Lower leg skin (tissue), 4 donors: ENCODE measurements at regions not wholly inside any gene's neighbourhood (a gene's known extent, or its start where the extent isn't known, plus 50 kb on each side); places are given as distances from the start of the nearest gene placed in this dataset.
"Not testable (repeated sequence)": the region's sequence is repeated elsewhere in the genome, so short reads cannot be mapped to it uniquely, and the experiment has no call there.

Experiments
- DNase-seq, 2 donors: peaks; one replicate each; pipeline ENCODE4 v3.0.0-alpha.2; 2019; ENCODE audit warnings: low spot score in 2 of 2
- H3K4me3 ChIP-seq: fragments of 200-600 bp; sonication (generic); 2 replicates; pipeline ENCODE4 v1.5.1; 2017; ENCODE audit warnings: mild to moderate bottlenecking, low read depth; ENCODE audit not compliant: poor library complexity, severe bottlenecking
- POLR2A ChIP-seq, 2 donors: fragments of 450-650 bp; IDR thresholded peaks; one replicate each; pipeline ENCODE4 v1.6.1; 2016 to 2017; ENCODE audit warnings: antibody characterized with exemption in 2 of 2, mild to moderate bottlenecking in 1 of 2, moderate library complexity in 1 of 2
- WGBS, 2 donors: methylation state at CpG; one replicate each; pipeline ENCODE4 v1.1.5; 2018; 5-methylcytosine and 5-hydroxymethylcytosine counted together
- intact Hi-C: fragments of 100-400 bp; cut with DNase I; formaldehyde crosslinking; loops from one replicate; pipeline ENCODE4 v1.15.0; 2023; ENCODE audit warnings: low total_unique reads
- TF ChIP-seq, protein P1 (sequence below), 3 donors: fragments of 450-650 bp; IDR thresholded peaks; one replicate each; pipeline ENCODE4 v1.5.1; 2016; ENCODE audit warnings: antibody characterized with exemption in 3 of 3, mild to moderate bottlenecking in 3 of 3, moderate library complexity in 2 of 3

DNA sequence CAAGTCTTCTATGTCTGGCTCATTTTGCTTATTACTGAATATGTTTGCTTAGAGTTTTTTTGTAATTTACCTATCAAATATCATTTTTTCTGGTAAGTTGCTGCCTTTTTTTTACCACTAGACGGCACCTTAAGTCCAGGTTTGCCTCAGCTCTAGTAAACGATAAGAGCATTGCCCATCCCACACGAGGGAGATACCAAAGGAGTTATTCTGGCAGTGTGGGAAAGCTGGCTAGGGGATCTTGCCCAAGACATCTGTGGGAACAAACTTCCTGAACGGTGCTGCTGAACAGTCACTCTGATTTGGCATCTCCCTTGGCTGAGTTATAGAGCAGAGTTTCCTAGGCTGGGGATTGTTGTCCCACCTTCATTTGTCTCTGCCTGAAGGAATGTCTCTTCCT lies 306.4 kb downstream of the COL12A1 start:
- TF ChIP-seq POLR2A (IDR thresholded peaks at IDR 0.05), result no peak
- TF ChIP-seq, protein P1, sequence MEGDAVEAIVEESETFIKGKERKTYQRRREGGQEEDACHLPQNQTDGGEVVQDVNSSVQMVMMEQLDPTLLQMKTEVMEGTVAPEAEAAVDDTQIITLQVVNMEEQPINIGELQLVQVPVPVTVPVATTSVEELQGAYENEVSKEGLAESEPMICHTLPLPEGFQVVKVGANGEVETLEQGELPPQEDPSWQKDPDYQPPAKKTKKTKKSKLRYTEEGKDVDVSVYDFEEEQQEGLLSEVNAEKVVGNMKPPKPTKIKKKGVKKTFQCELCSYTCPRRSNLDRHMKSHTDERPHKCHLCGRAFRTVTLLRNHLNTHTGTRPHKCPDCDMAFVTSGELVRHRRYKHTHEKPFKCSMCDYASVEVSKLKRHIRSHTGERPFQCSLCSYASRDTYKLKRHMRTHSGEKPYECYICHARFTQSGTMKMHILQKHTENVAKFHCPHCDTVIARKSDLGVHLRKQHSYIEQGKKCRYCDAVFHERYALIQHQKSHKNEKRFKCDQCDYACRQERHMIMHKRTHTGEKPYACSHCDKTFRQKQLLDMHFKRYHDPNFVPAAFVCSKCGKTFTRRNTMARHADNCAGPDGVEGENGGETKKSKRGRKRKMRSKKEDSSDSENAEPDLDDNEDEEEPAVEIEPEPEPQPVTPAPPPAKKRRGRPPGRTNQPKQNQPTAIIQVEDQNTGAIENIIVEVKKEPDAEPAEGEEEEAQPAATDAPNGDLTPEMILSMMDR (IDR thresholded peaks at IDR 0.05), result no peak
- intact Hi-C loops, result no loop called here
- WGBS, 2 donors, result 62 to 70% methylated on average over 4 of the region's 4 CpGs

DNA sequence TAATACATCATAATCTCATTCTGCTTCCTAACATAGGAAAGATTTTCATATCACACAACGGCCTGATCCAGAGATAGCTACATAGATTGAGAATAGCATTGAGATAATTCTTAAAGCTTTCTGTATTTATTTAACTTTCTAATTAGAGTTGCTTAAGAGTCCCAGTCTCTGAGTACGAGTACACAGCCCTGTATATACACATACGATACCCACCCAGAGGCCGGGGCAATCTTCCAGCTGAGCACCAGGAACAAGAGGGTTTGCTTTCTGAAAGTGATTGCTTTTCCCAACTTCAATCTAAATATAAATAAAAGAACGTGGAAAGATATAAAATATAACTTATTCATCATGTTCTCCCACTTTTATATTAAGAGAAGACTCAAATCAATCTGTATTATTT lies 313.8 kb downstream of the COL12A1 start:
- intact Hi-C loops, result no loop called here
- DNase-seq, result no peak
- TF ChIP-seq POLR2A (IDR thresholded peaks at IDR 0.05), result no peak
- TF ChIP-seq, protein P1 (IDR thresholded peaks at IDR 0.05), result no peak
- no peak overlapping the region for H3K4me3 ChIP-seq
- 72 to 76% methylated on average over 5 of the region's 5 CpGs for WGBS, 2 donors

More for the DNA sequence above, 306.4 kb downstream of the COL12A1 start:
- no peak overlapping the region for H3K4me3 ChIP-seq
- no peak for DNase-seq

DNA sequence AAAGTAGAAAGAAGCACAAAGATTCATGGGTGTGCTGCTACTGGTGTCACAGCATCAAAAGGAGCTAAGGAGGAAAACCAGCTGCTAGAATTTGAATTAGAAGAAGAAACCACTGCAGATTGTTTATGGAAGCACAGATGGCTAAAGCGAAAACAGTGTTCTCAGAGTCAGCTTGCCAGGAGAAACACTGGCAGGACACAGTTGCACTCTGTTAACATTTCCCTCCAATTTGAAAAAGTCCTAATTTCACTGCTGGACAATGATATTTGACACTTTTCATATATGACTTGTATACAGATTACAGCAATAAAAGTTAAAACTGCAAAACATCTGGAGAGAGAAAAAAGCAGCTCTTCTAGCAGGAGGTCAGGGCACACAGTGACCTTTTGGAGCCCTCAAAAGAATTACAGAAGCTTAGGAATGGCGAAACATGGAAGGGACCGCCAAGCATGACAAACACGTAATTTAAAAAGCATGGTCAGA lies 314.5 kb downstream of the COL12A1 start:
- DNase-seq, result peak in 1 of 2 donors; percentile 66
- WGBS, 2 donors, result 63 to 66% methylated on average over 4 of the region's 4 CpGs
- H3K4me3 ChIP-seq, result no peak overlapping the region
- intact Hi-C loops, result no loop called here
- TF ChIP-seq, protein P1 (IDR thresholded peaks at IDR 0.05), result no peak
- TF ChIP-seq POLR2A (IDR thresholded peaks at IDR 0.05), result no peak

DNA sequence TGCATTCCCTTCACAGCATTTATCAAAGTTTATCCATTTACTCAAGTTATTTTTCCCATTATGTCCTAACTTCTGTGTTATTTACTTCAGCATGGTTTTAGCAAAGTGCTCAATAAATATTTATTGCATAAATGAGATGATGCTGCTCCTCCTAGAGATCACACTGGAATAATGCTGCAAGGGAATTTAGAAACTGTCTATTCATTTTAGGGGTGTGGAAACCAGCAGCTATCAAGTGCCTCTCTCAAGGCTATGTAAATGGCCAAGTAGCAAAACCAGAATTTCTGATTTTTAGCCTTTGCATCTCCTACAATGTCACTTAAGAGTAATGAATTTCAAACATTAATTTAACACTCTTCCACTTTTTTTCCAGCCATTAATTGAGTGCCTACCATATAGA lies 316.2 kb downstream of the COL12A1 start:
- no peak for DNase-seq
- intact Hi-C loops, result no loop called here
- H3K4me3 ChIP-seq, result no peak overlapping the region
- no peak for TF ChIP-seq POLR2A (IDR thresholded peaks at IDR 0.05)
- TF ChIP-seq, protein P1 (IDR thresholded peaks at IDR 0.05), result no peak

DNA sequence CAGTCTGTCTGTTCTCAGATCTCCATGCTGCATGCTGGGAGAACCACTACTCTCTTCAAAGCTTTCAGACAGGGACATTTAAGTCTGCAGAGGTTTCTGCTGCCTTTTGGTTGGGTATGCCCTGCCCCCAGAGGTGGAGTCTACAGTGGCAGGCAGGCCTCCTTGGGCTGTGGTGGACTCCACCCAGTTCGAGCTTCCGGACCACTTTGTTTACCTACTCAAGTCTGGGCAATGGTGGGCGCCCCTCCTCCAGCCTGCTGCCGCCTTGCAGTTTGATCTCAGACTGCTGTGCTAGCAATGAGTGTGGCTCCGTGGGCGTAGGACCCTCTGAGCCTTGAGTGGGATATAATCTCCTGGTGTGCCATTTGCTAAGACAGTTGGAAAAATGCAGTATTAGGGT lies 317.1 kb downstream of the COL12A1 start:
- H3K4me3 ChIP-seq, DNase-seq, intact Hi-C loops: not testable (repeated sequence)
- 86 to 87% methylated on average over 5 to 6 of the region's 6 CpGs for WGBS, 2 donors

DNA sequence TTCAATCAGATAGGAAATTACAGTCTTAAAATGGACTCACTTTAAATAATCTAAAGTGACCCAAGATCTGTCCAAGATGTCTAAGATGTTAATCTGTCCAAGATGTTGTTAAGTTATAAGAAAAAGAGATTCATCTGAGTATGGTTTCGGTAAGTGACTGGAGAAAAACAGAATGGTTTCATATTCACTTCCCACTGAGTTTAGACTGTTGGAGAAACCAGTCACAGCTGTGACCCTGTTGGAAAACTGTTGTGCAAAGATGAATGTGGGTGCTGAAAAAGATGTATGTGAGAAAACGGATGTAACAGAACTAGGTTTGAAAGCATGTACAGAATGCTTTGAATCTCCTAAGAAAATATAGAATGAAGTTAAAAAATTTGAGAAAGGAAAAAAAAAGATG lies 325.9 kb downstream of the COL12A1 start:
- intact Hi-C loops, result no loop called here
- WGBS, 2 donors, result 80 to 82% methylated on average over 2 of the region's 2 CpGs
- no peak overlapping the region for H3K4me3 ChIP-seq
- DNase-seq, result no peak
- TF ChIP-seq, protein P1 (IDR thresholded peaks at IDR 0.05), result no peak
- TF ChIP-seq POLR2A (IDR thresholded peaks at IDR 0.05), result no peak
